ENCODE measurements at regions not wholly inside any gene's neighbourhood (a gene's known extent, or its start where the extent isn't known, plus 50 kb on each side); places are given as distances from the start of the nearest gene placed in this dataset.

- Histone ChIP-seq H3K9me3 (no peaks in the 10 kb centered on the region), H3K4me3 (no peak overlapping the region), H3K27ac (no peak overlapping the region), H3K4me1 (peaks cover 20 to 34% (median 27%) of the 10 kb centered on the region in 3 donors), H3K27me3 (no peaks in the 10 kb centered on the region), H3K36me3 (no peaks in the 10 kb centered on the region)
- DNase-seq: no peak
- intact Hi-C loops (cut with DNase I): loop anchor here in 2 of 3 donors (5.0 kb wide), 2 partner anchors 87 to 107 kb away; no protein-coding TSS in a partner anchor
- no peak for FAIRE-seq
- no peak for ATAC-seq
- no peak for TF ChIP-seq CTCF (IDR thresholded peaks at IDR 0.05)
- WGBS, 2 donors: 78 to 82% methylated on average over 12 of the region's 12 CpGs
Measured at GRCh38 chr3:126264952-126265351, 84.6 kb upstream of the ALDH1L1 start.

- no peak for FAIRE-seq
- Histone ChIP-seq H3K4me3 (no peak overlapping the region), H3K4me1 (peaks cover 14 to 29% (median 21%) of the 10 kb centered on the region in 3 donors), H3K27me3 (no peaks in the 10 kb centered on the region), H3K36me3 (no peaks in the 10 kb centered on the region), H3K9me3 (no peaks in the 10 kb centered on the region), H3K27ac (no peak overlapping the region)
- no peak for ATAC-seq
- intact Hi-C loops (cut with DNase I): loop anchor here in 1 of 3 donors (5.0 kb wide), 1 partner anchor 108 kb away; no protein-coding TSS in a partner anchor
- TF ChIP-seq CTCF (IDR thresholded peaks at IDR 0.05): no peak
- WGBS, 2 donors: 79 to 81% methylated on average over 7 of the region's 7 CpGs
- DNase-seq: no peak
Measured at GRCh38 chr3:126264381-126264780, 84.0 kb upstream of the ALDH1L1 start.

GRCh38 chr3:126263971-126264370, 83.6 kb upstream of the ALDH1L1 start:
- H3K27ac ChIP-seq: no peak overlapping the region
- no peak for TF ChIP-seq CTCF (IDR thresholded peaks at IDR 0.05)
- no peaks in the 10 kb centered on the region for H3K27me3 ChIP-seq
- H3K4me1 ChIP-seq: peaks cover 11 to 25% (median 20%) of the 10 kb centered on the region in 3 donors
- FAIRE-seq (no peak), DNase-seq (no peak), ATAC-seq (no peak)
- 75 to 92% methylated on average over 4 of the region's 4 CpGs for WGBS, 2 donors
- H3K4me3 ChIP-seq: no peak overlapping the region
- H3K9me3 ChIP-seq: no peaks in the 10 kb centered on the region
- intact Hi-C loops (cut with DNase I): loop anchor here in 1 of 3 donors (5.0 kb wide), 1 partner anchor 108 kb away; no protein-coding TSS in a partner anchor
- no peaks in the 10 kb centered on the region for H3K36me3 ChIP-seq

- Histone ChIP-seq H3K4me3 (no peak overlapping the region), H3K4me1 (peaks cover 8 to 20% (median 15%) of the 10 kb centered on the region in 3 donors), H3K27me3 (no peaks in the 10 kb centered on the region), H3K36me3 (no peaks in the 10 kb centered on the region), H3K27ac (no peak overlapping the region), H3K9me3 (no peaks in the 10 kb centered on the region)
- intact Hi-C loops (cut with DNase I): loop anchor here in 1 of 3 donors (5.0 kb wide), 1 partner anchor 109 kb away; no protein-coding TSS in a partner anchor
- WGBS, 2 donors: 92 to 93% methylated on average over 9 of the region's 9 CpGs
- FAIRE-seq (no peak), DNase-seq (no peak), ATAC-seq (no peak)
- no peak for TF ChIP-seq CTCF (IDR thresholded peaks at IDR 0.05)
Measured at GRCh38 chr3:126263539-126263938, 83.2 kb upstream of the ALDH1L1 start.

GRCh38 chr3:126262227-126262626, 81.8 kb upstream of the ALDH1L1 start:
- FAIRE-seq (no peak), ATAC-seq (no peak), DNase-seq (no peak)
- intact Hi-C loops (cut with DNase I): loop anchor here in 1 of 3 donors (5.0 kb wide), 1 partner anchor 110 kb away; no protein-coding TSS in a partner anchor
- TF ChIP-seq CTCF (IDR thresholded peaks at IDR 0.05): no peak
- Histone ChIP-seq H3K4me3 (no peak overlapping the region), H3K4me1 (peaks cover 4 to 8% (median 5%) of the 10 kb centered on the region in 3 donors), H3K36me3 (no peaks in the 10 kb centered on the region), H3K9me3 (no peaks in the 10 kb centered on the region), H3K27me3 (no peaks in the 10 kb centered on the region), H3K27ac (no peak overlapping the region)
- 95 to 100% methylated on average over 3 of the region's 3 CpGs for WGBS, 2 donors
